GM23338 (cell line): ENCODE measurements at regions not wholly inside any gene's neighbourhood (a gene's known extent, or its start where the extent isn't known, plus 50 kb on each side); places are given as distances from the start of the nearest gene placed in this dataset.

Experiments
- ATAC-seq: fragments of 200-7000 bp; cut with Tn5 transposase; 3 replicates; pipeline ENCODE4 v1.9.1; 2020
- DNase-seq: peaks from one replicate; pipeline ENCODE4 v3.0.0-alpha.2; 2015; ENCODE audit warnings: low spot score
- H2AFZ ChIP-seq: fragments of 200-600 bp; sonication (generic); 2 replicates; pipeline ENCODE4 v1.8.0; 2016; ENCODE audit warnings: antibody characterized with exemption, mild to moderate bottlenecking, moderate library complexity
- H3F3A ChIP-seq: fragments of 200-600 bp; sonication (generic); replicated peaks from 2 replicates; pipeline ENCODE4 v1.8.0; 2017; ENCODE audit warnings: antibody characterized with exemption, mixed run types, low read depth
- H3K27ac ChIP-seq: fragments of 200-600 bp; sonication (generic); 2 replicates; pipeline ENCODE4 v1.6.1; 2016; ENCODE audit warnings: low read depth
- H3K27me3 ChIP-seq: fragments of 200-600 bp; sonication (generic); 2 replicates; pipeline ENCODE4 v1.8.0; 2016; ENCODE audit warnings: mild to moderate bottlenecking, mixed run types, moderate library complexity; ENCODE audit not compliant: insufficient read depth
- H3K36me3 ChIP-seq: fragments of 200-600 bp; sonication (generic); 2 replicates; pipeline ENCODE4 v1.8.0; 2016; ENCODE audit warnings: mild to moderate bottlenecking; ENCODE audit not compliant: insufficient read depth
- H3K4me1 ChIP-seq: fragments of 200-600 bp; sonication (generic); 2 replicates; pipeline ENCODE4 v1.8.0; 2016; ENCODE audit warnings: mild to moderate bottlenecking, moderate library complexity; ENCODE audit not compliant: insufficient read depth
- H3K4me2 ChIP-seq: fragments of 200-600 bp; sonication (generic); 2 replicates; pipeline ENCODE4 v1.7.1; 2017; ENCODE audit warnings: mixed run types
- H3K4me3 ChIP-seq: fragments of 200-600 bp; sonication (generic); 2 replicates; pipeline ENCODE4 v1.6.1; 2016; ENCODE audit warnings: mixed run types
- H3K79me2 ChIP-seq: fragments of 200-600 bp; sonication (generic); replicated peaks from 2 replicates; pipeline ENCODE4 v1.8.0; 2017; ENCODE audit warnings: mild to moderate bottlenecking; ENCODE audit not compliant: insufficient read depth
- H3K9me2 ChIP-seq: fragments of 200-600 bp; sonication (generic); 2 replicates; pipeline ENCODE4 v1.8.0; 2017; ENCODE audit not compliant: insufficient read depth
- H4K20me1 ChIP-seq: fragments of 200-600 bp; sonication (generic); replicated peaks from 2 replicates; pipeline ENCODE4 v1.8.0; 2017; ENCODE audit warnings: mild to moderate bottlenecking; ENCODE audit not compliant: insufficient read depth
- H3K27ac Mint-ChIP-seq: 2 replicates; pipeline ENCODE4 v1.8.0; 2020; ENCODE audit warnings: inconsistent platforms, mild to moderate bottlenecking, moderate library complexity, mixed read lengths
- H3K27me3 Mint-ChIP-seq: 3 replicates; pipeline ENCODE4 v1.8.0; 2022; ENCODE audit warnings: low read depth, mild to moderate bottlenecking, moderate library complexity, mixed read lengths, inconsistent platforms; ENCODE audit not compliant: insufficient read depth, poor library complexity
- H3K36me3 Mint-ChIP-seq: 3 replicates; pipeline ENCODE4 v1.8.0; 2021; ENCODE audit warnings: low read depth, mild to moderate bottlenecking, inconsistent platforms, moderate library complexity, mixed read lengths
- H3K4me1 Mint-ChIP-seq: 3 replicates; pipeline ENCODE4 v1.8.0; 2020; ENCODE audit warnings: mild to moderate bottlenecking, inconsistent platforms, mixed read lengths
- H3K4me3 Mint-ChIP-seq: 3 replicates; pipeline ENCODE4 v1.8.0; 2021; ENCODE audit warnings: moderate library complexity, mild to moderate bottlenecking, inconsistent platforms, mixed read lengths
- H3K9me3 Mint-ChIP-seq: 3 replicates; pipeline ENCODE4 v1.8.0; 2020; ENCODE audit warnings: moderate library complexity, mild to moderate bottlenecking, inconsistent platforms, mixed read lengths
- CREB1 ChIP-seq: fragments of 250-450 bp; sonication (Bioruptor Pico); IDR thresholded peaks from 2 replicates; pipeline ENCODE4 v1.5.0; 2020; ENCODE audit warnings: low read depth, mild to moderate bottlenecking, moderate library complexity
- CTCF ChIP-seq, 2 experiments: fragments of 200-600 bp in 1 of 2; sonication (generic) in 1 of 2; conservative IDR thresholded peaks; 2 replicates each; pipeline versions ENCODE4 v1.5.1 to v1.6.1; 2016 to 2017; ENCODE audit warnings: antibody characterized with exemption in 2 of 2, low read depth in 2 of 2, mild to moderate bottlenecking in 2 of 2, moderate library complexity in 1 of 2
- EZH2 ChIP-seq: fragments of 200-600 bp; sonication (generic); IDR thresholded peaks from one replicate; pipeline ENCODE4 v1.8.0; 2017; ENCODE audit warnings: antibody characterized with exemption, mild to moderate bottlenecking, low read depth; ENCODE audit not compliant: unreplicated experiment
- EZH2phosphoT487 ChIP-seq: fragments of 200-600 bp; sonication (generic); IDR thresholded peaks from one replicate; pipeline ENCODE4 v1.8.1; 2018; ENCODE audit warnings: antibody characterized with exemption; ENCODE audit not compliant: unreplicated experiment
- JUNB ChIP-seq: IDR thresholded peaks from one replicate; pipeline ENCODE4 v1.6.1; 2016; ENCODE audit warnings: antibody characterized with exemption; ENCODE audit not compliant: unreplicated experiment
- NANOG ChIP-seq: IDR thresholded peaks from 2 replicates; pipeline ENCODE4 v1.6.1; 2016; ENCODE audit warnings: antibody characterized with exemption, borderline replicate concordance
- POLR2AphosphoS5 ChIP-seq: IDR thresholded peaks from 2 replicates; pipeline ENCODE4 v1.6.1; 2016; ENCODE audit warnings: antibody characterized with exemption, low read depth
- STAT1 ChIP-seq: IDR thresholded peaks from one replicate; pipeline ENCODE4 v1.6.1; 2016; ENCODE audit warnings: antibody characterized with exemption; ENCODE audit not compliant: unreplicated experiment
- ZNF114 ChIP-seq: fragments of 250-450 bp; sonication (Bioruptor Pico); IDR thresholded peaks from 2 replicates; pipeline ENCODE4 v1.5.0; 2020; ENCODE audit warnings: mild to moderate bottlenecking, moderate library complexity
- ZNF331 ChIP-seq: fragments of 250-450 bp; sonication (Bioruptor Pico); IDR thresholded peaks from 2 replicates; pipeline ENCODE4 v1.5.0; 2020; ENCODE audit warnings: low read depth, mild to moderate bottlenecking, moderate library complexity
- TF ChIP-seq, protein P1 (sequence below): IDR thresholded peaks from 2 replicates; pipeline ENCODE4 v1.6.1; 2016; ENCODE audit warnings: antibody characterized with exemption
- TF ChIP-seq, protein P2 (sequence below): IDR thresholded peaks from one replicate; pipeline ENCODE4 v1.6.1; 2018; ENCODE audit warnings: antibody characterized with exemption; ENCODE audit not compliant: unreplicated experiment
- TF ChIP-seq, protein P3 (sequence below): fragments of 250-450 bp; sonication (Bioruptor Pico); IDR thresholded peaks from 2 replicates; pipeline ENCODE4 v1.5.0; 2020; ENCODE audit warnings: mild to moderate bottlenecking, moderate library complexity

DNA sequence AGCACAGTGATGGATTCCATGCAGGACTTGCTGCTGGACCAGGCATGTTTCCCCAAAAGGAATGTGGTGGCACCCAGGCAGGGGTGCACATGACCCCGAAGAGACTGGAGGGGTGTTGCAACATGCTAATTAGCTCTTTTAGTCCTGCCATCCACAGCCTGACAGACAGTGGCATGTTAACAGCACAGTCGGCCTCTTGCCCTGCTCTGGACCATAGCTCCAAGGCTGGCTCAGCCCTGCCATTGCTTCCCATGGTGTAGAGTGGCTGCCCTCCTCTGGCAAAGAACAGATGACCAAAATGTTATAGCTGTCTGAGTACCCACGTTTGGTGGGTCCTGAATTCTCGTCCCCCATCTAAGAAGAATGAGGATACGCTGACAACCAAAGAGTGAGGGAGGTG is 736.4 kb upstream of the PTPRD start:
- H3K36me3 ChIP-seq, result no peaks in the 10 kb centered on the region
- no peaks in the 10 kb centered on the region for H3K79me2 ChIP-seq
- no peaks in the 10 kb centered on the region for H3K4me1 Mint-ChIP-seq
- no peak overlapping the region for H3K4me3 Mint-ChIP-seq
- H3K4me1 ChIP-seq, result no peaks in the 10 kb centered on the region
- no peak for ATAC-seq
- TF ChIP-seq, protein P1, sequence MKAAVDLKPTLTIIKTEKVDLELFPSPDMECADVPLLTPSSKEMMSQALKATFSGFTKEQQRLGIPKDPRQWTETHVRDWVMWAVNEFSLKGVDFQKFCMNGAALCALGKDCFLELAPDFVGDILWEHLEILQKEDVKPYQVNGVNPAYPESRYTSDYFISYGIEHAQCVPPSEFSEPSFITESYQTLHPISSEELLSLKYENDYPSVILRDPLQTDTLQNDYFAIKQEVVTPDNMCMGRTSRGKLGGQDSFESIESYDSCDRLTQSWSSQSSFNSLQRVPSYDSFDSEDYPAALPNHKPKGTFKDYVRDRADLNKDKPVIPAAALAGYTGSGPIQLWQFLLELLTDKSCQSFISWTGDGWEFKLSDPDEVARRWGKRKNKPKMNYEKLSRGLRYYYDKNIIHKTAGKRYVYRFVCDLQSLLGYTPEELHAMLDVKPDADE, result no peak
- no peak for TF ChIP-seq CTCF (conservative IDR thresholded peaks at IDR 0.05; ENCODE audit: low read depth in 2 of 2)
- no peak for TF ChIP-seq ZNF114 (CRISPR knock-in tag)
- no peak for TF ChIP-seq ZNF331 (CRISPR knock-in tag)
- TF ChIP-seq, protein P2, sequence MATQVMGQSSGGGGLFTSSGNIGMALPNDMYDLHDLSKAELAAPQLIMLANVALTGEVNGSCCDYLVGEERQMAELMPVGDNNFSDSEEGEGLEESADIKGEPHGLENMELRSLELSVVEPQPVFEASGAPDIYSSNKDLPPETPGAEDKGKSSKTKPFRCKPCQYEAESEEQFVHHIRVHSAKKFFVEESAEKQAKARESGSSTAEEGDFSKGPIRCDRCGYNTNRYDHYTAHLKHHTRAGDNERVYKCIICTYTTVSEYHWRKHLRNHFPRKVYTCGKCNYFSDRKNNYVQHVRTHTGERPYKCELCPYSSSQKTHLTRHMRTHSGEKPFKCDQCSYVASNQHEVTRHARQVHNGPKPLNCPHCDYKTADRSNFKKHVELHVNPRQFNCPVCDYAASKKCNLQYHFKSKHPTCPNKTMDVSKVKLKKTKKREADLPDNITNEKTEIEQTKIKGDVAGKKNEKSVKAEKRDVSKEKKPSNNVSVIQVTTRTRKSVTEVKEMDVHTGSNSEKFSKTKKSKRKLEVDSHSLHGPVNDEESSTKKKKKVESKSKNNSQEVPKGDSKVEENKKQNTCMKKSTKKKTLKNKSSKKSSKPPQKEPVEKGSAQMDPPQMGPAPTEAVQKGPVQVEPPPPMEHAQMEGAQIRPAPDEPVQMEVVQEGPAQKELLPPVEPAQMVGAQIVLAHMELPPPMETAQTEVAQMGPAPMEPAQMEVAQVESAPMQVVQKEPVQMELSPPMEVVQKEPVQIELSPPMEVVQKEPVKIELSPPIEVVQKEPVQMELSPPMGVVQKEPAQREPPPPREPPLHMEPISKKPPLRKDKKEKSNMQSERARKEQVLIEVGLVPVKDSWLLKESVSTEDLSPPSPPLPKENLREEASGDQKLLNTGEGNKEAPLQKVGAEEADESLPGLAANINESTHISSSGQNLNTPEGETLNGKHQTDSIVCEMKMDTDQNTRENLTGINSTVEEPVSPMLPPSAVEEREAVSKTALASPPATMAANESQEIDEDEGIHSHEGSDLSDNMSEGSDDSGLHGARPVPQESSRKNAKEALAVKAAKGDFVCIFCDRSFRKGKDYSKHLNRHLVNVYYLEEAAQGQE, result no peak
- TF ChIP-seq, protein P3, sequence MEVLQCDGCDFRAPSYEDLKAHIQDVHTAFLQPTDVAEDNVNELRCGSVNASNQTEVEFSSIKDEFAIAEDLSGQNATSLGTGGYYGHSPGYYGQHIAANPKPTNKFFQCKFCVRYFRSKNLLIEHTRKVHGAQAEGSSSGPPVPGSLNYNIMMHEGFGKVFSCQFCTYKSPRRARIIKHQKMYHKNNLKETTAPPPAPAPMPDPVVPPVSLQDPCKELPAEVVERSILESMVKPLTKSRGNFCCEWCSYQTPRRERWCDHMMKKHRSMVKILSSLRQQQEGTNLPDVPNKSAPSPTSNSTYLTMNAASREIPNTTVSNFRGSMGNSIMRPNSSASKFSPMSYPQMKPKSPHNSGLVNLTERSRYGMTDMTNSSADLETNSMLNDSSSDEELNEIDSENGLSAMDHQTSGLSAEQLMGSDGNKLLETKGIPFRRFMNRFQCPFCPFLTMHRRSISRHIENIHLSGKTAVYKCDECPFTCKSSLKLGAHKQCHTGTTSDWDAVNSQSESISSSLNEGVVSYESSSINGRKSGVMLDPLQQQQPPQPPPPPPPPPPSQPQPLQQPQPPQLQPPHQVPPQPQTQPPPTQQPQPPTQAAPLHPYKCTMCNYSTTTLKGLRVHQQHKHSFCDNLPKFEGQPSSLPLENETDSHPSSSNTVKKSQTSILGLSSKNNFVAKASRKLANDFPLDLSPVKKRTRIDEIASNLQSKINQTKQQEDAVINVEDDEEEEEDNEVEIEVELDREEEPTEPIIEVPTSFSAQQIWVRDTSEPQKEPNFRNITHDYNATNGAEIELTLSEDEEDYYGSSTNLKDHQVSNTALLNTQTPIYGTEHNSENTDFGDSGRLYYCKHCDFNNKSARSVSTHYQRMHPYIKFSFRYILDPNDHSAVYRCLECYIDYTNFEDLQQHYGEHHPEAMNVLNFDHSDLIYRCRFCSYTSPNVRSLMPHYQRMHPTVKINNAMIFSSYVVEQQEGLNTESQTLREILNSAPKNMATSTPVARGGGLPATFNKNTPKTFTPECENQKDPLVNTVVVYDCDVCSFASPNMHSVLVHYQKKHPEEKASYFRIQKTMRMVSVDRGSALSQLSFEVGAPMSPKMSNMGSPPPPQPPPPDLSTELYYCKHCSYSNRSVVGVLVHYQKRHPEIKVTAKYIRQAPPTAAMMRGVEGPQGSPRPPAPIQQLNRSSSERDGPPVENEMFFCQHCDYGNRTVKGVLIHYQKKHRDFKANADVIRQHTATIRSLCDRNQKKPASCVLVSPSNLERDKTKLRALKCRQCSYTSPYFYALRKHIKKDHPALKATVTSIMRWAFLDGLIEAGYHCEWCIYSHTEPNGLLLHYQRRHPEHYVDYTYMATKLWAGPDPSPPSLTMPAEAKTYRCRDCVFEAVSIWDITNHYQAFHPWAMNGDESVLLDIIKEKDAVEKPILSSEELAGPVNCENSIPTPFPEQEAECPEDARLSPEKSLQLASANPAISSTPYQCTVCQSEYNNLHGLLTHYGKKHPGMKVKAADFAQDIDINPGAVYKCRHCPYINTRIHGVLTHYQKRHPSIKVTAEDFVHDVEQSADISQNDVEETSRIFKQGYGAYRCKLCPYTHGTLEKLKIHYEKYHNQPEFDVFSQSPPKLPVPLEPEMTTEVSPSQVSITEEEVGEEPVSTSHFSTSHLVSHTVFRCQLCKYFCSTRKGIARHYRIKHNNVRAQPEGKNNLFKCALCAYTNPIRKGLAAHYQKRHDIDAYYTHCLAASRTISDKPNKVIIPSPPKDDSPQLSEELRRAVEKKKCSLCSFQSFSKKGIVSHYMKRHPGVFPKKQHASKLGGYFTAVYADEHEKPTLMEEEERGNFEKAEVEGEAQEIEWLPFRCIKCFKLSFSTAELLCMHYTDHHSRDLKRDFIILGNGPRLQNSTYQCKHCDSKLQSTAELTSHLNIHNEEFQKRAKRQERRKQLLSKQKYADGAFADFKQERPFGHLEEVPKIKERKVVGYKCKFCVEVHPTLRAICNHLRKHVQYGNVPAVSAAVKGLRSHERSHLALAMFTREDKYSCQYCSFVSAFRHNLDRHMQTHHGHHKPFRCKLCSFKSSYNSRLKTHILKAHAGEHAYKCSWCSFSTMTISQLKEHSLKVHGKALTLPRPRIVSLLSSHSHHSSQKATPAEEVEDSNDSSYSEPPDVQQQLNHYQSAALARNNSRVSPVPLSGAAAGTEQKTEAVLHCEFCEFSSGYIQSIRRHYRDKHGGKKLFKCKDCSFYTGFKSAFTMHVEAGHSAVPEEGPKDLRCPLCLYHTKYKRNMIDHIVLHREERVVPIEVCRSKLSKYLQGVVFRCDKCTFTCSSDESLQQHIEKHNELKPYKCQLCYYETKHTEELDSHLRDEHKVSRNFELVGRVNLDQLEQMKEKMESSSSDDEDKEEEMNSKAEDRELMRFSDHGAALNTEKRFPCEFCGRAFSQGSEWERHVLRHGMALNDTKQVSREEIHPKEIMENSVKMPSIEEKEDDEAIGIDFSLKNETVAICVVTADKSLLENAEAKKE (CRISPR knock-in tag), result no peak
- TF ChIP-seq JUNB, result no peak
- TF ChIP-seq CREB1 (CRISPR knock-in tag), result no peak
- no peak for TF ChIP-seq NANOG
- no peak for TF ChIP-seq EZH2phosphoT487
- no peak for TF ChIP-seq POLR2AphosphoS5
- no peak for TF ChIP-seq STAT1
- no peak for TF ChIP-seq EZH2
- peak overlapping the region; percentile 35; the same call in 1 of the 2 replicates for H3K4me2 ChIP-seq
- H3K27me3 Mint-ChIP-seq, result no peaks in the 10 kb centered on the region
- H3K27me3 ChIP-seq, result no peaks in the 10 kb centered on the region
- H2AFZ ChIP-seq, result no peak overlapping the region
- H3K27ac Mint-ChIP-seq, result no peak overlapping the region
- DNase-seq, result no peak
- H3K4me3 ChIP-seq, result no peak overlapping the region
- no peak overlapping the region for H3K27ac ChIP-seq
- peaks cover 11% of the 10 kb centered on the region for H3K36me3 Mint-ChIP-seq
- H3K9me3 Mint-ChIP-seq, result peaks cover 22% of the 10 kb centered on the region
- no peaks in the 10 kb centered on the region for H3F3A ChIP-seq
- H3K9me2 ChIP-seq, result no peaks in the 10 kb centered on the region; the same call in 1 of the 2 replicates
- H4K20me1 ChIP-seq, result no peaks in the 10 kb centered on the region
